Smooth muscle cell (in vitro differentiated cells): ENCODE measurements at regions not wholly inside any gene's neighbourhood (a gene's known extent, or its start where the extent isn't known, plus 50 kb on each side); places are given as distances from the start of the nearest gene placed in this dataset.

Experiments
- DNase-seq: peaks from one replicate; lab custom pipeline; 2025; ENCODE audit not compliant: unreplicated experiment; lab: John Stamatoyannopoulos, UW
- H2AFZ ChIP-seq: fragments of 200-600 bp; sonication (generic); 2 replicates; pipeline ENCODE4 v1.6.0; 2016; ENCODE audit warnings: antibody characterized with exemption, low read depth, mild to moderate bottlenecking
- H3F3A ChIP-seq: fragments of 200-600 bp; sonication (generic); 2 replicates; pipeline ENCODE4 v1.6.0; 2017; ENCODE audit warnings: antibody characterized with exemption, low read depth
- H3K27ac ChIP-seq: fragments of 200-600 bp; sonication (generic); 2 replicates; pipeline ENCODE4 v1.5.1; 2016; ENCODE audit warnings: low read depth, mild to moderate bottlenecking
- H3K27me3 ChIP-seq: fragments of 200-600 bp; sonication (generic); 2 replicates; pipeline ENCODE4 v1.6.1; 2016; ENCODE audit warnings: low read depth, mild to moderate bottlenecking
- H3K36me3 ChIP-seq: fragments of 200-600 bp; sonication (generic); 2 replicates; pipeline ENCODE4 v1.5.1; 2016; ENCODE audit warnings: low read depth
- H3K4me1 ChIP-seq: fragments of 200-600 bp; sonication (generic); 2 replicates; pipeline ENCODE4 v1.5.1; 2016; ENCODE audit warnings: low read depth
- H3K4me2 ChIP-seq: fragments of 200-600 bp; sonication (generic); 2 replicates; pipeline ENCODE4 v1.6.0; 2016; ENCODE audit warnings: mild to moderate bottlenecking
- H3K4me3 ChIP-seq: fragments of 200-600 bp; sonication (generic); 2 replicates; pipeline ENCODE4 v1.5.1; 2016; ENCODE audit warnings: mild to moderate bottlenecking
- H3K79me2 ChIP-seq: fragments of 200-600 bp; sonication (generic); 2 replicates; pipeline ENCODE4 v1.6.0; 2016; ENCODE audit warnings: low read depth, mild to moderate bottlenecking
- H3K9ac ChIP-seq: fragments of 200-600 bp; sonication (generic); 2 replicates; pipeline ENCODE4 v1.6.0; 2016; ENCODE audit warnings: low read depth
- H3K9me3 ChIP-seq: fragments of 200-600 bp; sonication (generic); replicated peaks from 2 replicates; pipeline ENCODE4 v1.5.1; 2016; ENCODE audit warnings: low read depth
- H4K20me1 ChIP-seq: fragments of 200-600 bp; sonication (generic); 2 replicates; pipeline ENCODE4 v1.6.0; 2016; ENCODE audit warnings: low read depth
- WGBS: methylation state at CpG from one replicate; pipeline ENCODE4 v1.1.7; 2016; ENCODE audit warnings: low lambda C conversion rate; 5-methylcytosine and 5-hydroxymethylcytosine counted together
- TF ChIP-seq, protein P1 (sequence below): fragments of 200-600 bp; sonication (generic); IDR thresholded peaks from 2 replicates; pipeline ENCODE4 v1.5.1; 2017; ENCODE audit warnings: borderline replicate concordance, mild to moderate bottlenecking, antibody characterized with exemption; ENCODE audit not compliant: insufficient read depth, poor library complexity, severe bottlenecking

DNA sequence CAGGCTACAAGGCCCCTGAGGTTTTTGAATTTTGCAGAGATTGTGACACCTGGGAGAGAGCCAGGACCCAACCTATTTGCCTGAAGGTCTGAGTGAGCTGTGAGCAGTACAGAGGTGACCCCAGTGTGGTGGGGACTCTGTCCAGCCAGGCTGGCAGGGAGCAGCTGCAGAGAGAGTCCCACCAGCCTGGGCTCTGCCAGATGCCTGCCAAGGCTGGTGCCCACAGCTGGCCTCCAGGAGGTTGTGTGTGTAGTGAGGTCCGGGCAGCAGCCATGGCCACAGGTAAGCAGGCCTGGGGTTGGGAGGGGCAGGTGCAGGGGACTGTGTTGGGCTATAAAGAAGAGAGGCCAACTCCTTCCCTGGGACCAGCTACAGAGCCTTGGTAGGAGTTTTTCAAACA lies 144.8 kb downstream of the CRYBB2 start:
- Histone ChIP-seq H3K4me2 (no peak overlapping the region), H4K20me1 (peaks cover 17% of the 10 kb centered on the region), H3K36me3 (no peaks in the 10 kb centered on the region), H3K27ac (no peak overlapping the region), H2AFZ (no peak overlapping the region), H3K79me2 (no peaks in the 10 kb centered on the region), H3F3A (no peaks in the 10 kb centered on the region), H3K4me1 (no peaks in the 10 kb centered on the region), H3K27me3 (no peaks in the 10 kb centered on the region), H3K9me3 (no peaks in the 10 kb centered on the region), H3K9ac (no peak overlapping the region), H3K4me3 (no peak overlapping the region)
- no peak for DNase-seq
- WGBS, result 100% methylated on average over 1 of the region's 1 CpG
- TF ChIP-seq, protein P1, sequence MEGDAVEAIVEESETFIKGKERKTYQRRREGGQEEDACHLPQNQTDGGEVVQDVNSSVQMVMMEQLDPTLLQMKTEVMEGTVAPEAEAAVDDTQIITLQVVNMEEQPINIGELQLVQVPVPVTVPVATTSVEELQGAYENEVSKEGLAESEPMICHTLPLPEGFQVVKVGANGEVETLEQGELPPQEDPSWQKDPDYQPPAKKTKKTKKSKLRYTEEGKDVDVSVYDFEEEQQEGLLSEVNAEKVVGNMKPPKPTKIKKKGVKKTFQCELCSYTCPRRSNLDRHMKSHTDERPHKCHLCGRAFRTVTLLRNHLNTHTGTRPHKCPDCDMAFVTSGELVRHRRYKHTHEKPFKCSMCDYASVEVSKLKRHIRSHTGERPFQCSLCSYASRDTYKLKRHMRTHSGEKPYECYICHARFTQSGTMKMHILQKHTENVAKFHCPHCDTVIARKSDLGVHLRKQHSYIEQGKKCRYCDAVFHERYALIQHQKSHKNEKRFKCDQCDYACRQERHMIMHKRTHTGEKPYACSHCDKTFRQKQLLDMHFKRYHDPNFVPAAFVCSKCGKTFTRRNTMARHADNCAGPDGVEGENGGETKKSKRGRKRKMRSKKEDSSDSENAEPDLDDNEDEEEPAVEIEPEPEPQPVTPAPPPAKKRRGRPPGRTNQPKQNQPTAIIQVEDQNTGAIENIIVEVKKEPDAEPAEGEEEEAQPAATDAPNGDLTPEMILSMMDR, result no peak

DNA sequence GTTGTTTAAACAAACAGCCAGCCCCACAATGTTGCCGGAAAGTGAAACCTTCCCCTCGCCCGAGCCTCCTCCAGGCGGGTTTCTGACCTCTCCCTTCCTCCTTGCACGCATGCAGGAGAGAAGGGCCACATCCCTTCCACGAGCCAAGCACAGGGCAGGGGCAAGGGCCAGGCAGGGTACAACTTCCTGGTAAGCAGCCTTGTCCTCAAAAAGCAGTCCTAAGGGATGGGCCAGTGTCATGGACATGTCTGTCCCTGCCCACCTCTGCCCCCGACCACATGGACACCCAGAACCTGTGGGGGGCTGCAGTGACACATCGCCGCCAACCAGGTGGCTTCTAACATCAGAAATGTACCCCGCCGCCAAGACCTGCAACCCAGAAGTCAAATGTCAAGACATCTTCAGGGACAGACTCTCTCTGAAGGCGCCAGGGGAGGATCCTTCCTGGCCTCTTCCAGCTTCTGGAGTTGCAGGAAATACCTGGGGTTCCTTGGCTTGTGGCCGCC lies 145.3 kb downstream of the CRYBB2 start:
- Histone ChIP-seq H3K27ac (no peak overlapping the region), H3K9ac (no peak overlapping the region), H3K79me2 (no peaks in the 10 kb centered on the region), H3K4me1 (no peaks in the 10 kb centered on the region), H3K4me2 (no peak overlapping the region), H2AFZ (no peak overlapping the region), H3F3A (no peaks in the 10 kb centered on the region), H3K4me3 (no peak overlapping the region), H3K9me3 (no peaks in the 10 kb centered on the region), H3K27me3 (no peaks in the 10 kb centered on the region), H3K36me3 (no peaks in the 10 kb centered on the region), H4K20me1 (peaks cover 17% of the 10 kb centered on the region)
- no peak for DNase-seq
- 96% methylated on average over 13 of the region's 13 CpGs for WGBS
- TF ChIP-seq, protein P1, result no peak

DNA sequence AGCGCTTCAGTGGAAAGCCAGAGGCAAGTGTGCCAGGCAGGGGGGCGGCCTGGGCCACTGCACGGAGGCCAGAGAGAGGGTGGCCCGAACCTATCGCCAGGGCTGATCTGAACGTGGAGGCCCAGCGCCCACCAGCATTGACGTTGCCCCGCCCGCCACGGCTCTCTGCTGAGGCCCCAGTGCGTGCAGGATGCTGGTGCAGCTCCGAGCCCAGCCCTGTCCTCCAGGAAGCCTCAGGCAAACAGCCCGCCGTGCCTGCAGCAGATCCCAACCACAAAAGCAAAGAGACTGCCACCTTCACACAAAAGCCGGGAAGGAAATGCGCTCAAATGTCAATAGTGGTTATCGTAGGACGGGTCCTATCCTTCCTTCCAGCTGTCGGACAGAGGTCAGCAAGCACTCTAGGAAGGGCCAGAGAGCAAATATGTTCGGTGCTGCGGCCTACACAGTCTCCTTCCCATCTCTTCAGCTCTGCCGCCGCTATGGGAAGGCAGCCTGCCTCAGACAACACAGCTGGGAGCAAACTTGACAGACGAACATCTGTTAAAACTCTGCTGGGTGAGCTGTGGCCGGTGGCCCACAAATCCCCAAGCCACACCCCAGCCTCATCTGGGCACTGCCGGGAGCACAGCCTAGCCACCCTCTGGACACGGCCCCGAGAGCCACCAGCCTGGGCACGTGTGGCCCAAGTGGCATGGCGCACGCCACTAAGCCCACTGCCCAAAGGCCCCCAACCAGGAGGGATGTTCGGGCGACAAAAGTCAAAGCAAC lies 146.2 kb downstream of the CRYBB2 start:
- Histone ChIP-seq H3K27me3 (no peaks in the 10 kb centered on the region), H3K4me1 (no peaks in the 10 kb centered on the region), H3K4me2 (no peak overlapping the region), H3K36me3 (no peaks in the 10 kb centered on the region), H3K79me2 (no peaks in the 10 kb centered on the region), H3K9ac (no peak overlapping the region), H3K9me3 (no peaks in the 10 kb centered on the region), H3K4me3 (no peak overlapping the region), H2AFZ (no peak overlapping the region), H4K20me1 (peaks cover 17% of the 10 kb centered on the region), H3F3A (no peaks in the 10 kb centered on the region), H3K27ac (no peak overlapping the region)
- TF ChIP-seq, protein P1, result no peak
- WGBS, result 91% methylated on average over 34 of the region's 34 CpGs
- DNase-seq, result no peak

DNA sequence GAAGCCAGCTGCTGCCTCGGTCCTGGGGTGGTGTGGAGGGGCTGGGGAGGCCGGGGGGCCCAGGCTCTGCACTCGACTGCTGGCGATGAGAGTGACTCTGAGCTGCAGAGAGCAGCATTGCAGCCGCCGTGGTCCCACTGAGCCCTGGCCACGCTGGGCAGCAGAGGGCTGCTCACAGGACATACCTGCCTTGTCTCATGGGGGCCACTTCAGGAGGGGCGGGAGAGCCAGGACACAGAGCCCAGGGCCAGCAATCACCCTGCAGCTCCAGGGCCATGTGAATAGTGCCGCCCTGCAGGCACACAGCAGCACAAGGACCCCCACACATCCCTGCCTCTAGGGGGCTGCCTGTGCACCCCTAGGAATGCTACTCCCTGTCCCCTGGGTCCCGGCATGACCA lies 147.0 kb downstream of the CRYBB2 start:
- no peak for DNase-seq
- Histone ChIP-seq H3K4me2 (no peak overlapping the region), H3K4me1 (no peaks in the 10 kb centered on the region), H3K9ac (no peak overlapping the region), H2AFZ (no peak overlapping the region), H3K27ac (no peak overlapping the region), H3K79me2 (no peaks in the 10 kb centered on the region), H3K27me3 (no peaks in the 10 kb centered on the region), H3K36me3 (no peaks in the 10 kb centered on the region), H3K4me3 (no peak overlapping the region), H3F3A (no peaks in the 10 kb centered on the region), H3K9me3 (no peaks in the 10 kb centered on the region), H4K20me1 (peaks cover 15% of the 10 kb centered on the region)
- TF ChIP-seq, protein P1, result no peak
- 97% methylated on average over 10 of the region's 10 CpGs for WGBS
